ENCODE measurements at regions not wholly inside any gene's neighbourhood (a gene's known extent, or its start where the extent isn't known, plus 50 kb on each side); places are given as distances from the start of the nearest gene placed in this dataset.
A peak's percentile ranks its signal among the peaks of the same experiment; 100 is the strongest.
"Not testable (repeated sequence)": the region's sequence is repeated elsewhere in the genome, so short reads cannot be mapped to it uniquely, and the experiment has no call there.

GRCh38 chr20:56773749-56774148, 144.6 kb downstream of the TFAP2C start:
- no peak for DNase-seq

GRCh38 chr20:56774873-56775272, 145.8 kb downstream of the TFAP2C start:
- no peak for DNase-seq

- DNase-seq, result no peak
These were observed 147.2 kb downstream of the TFAP2C start for GRCh38 chr20:56776345-56776744.

GRCh38 chr20:56778765-56779195, 149.7 kb downstream of the TFAP2C start:
- no peak for DNase-seq

GRCh38 chr20:56779452-56780143, 150.5 kb downstream of the TFAP2C start:
- no peak for DNase-seq

- no peak for DNase-seq
These were observed 151.2 kb downstream of the TFAP2C start for GRCh38 chr20:56780266-56780665.

- no peak for DNase-seq
These were observed 152.1 kb downstream of the TFAP2C start for GRCh38 chr20:56781108-56781739.

- DNase-seq, result not testable (repeated sequence)
These were observed 153.0 kb downstream of the TFAP2C start for GRCh38 chr20:56781987-56782560.

- not testable (repeated sequence) for DNase-seq
These were observed 153.7 kb downstream of the TFAP2C start for GRCh38 chr20:56782814-56783213.

- no peak for DNase-seq
These were observed 154.7 kb downstream of the TFAP2C start for GRCh38 chr20:56783826-56784225.

GRCh38 chr20:56786503-56786902, 157.4 kb downstream of the TFAP2C start:
- DNase-seq, result no peak

- no peak for DNase-seq
These were observed 159.1 kb downstream of the TFAP2C start for GRCh38 chr20:56788041-56788670.

GRCh38 chr20:56788671-56789610, 159.8 kb downstream of the TFAP2C start:
- no peak for DNase-seq

GRCh38 chr20:56793916-56794315, 164.8 kb downstream of the TFAP2C start:
- no peak for DNase-seq

GRCh38 chr20:56795492-56795891, 166.4 kb downstream of the TFAP2C start:
- DNase-seq, result no peak

- no peak for DNase-seq
These were observed 167.2 kb downstream of the TFAP2C start for GRCh38 chr20:56796345-56796744.

GRCh38 chr20:56797023-56797422, 167.9 kb downstream of the TFAP2C start:
- no peak for DNase-seq

GRCh38 chr20:56798634-56799033, 169.5 kb downstream of the TFAP2C start:
- no peak for DNase-seq

- DNase-seq, result no peak
These were observed 170.1 kb downstream of the TFAP2C start for GRCh38 chr20:56799187-56799586.

GRCh38 chr20:56800088-56800487, 171.0 kb downstream of the TFAP2C start:
- DNase-seq, result no peak

GRCh38 chr20:56801971-56802755, 173.1 kb downstream of the TFAP2C start:
- peak; percentile 9 for DNase-seq

GRCh38 chr20:56802805-56803204, 173.7 kb downstream of the TFAP2C start:
- no peak for DNase-seq

Data from DMS79 (cell line).